BJ (cell line): ENCODE measurements at regions not wholly inside any gene's neighbourhood (a gene's known extent, or its start where the extent isn't known, plus 50 kb on each side); places are given as distances from the start of the nearest gene placed in this dataset.

Source experiments
- CTCF ChIA-PET: fragments of 350-600 bp; formaldehyde crosslinking; extraction: SDS; loops from one replicate; lab custom pipeline; 2021; ENCODE audit warnings: antibody characterized with exemption, inconsistent platforms; lab: Yijun Ruan, JAX
- POLR2A ChIA-PET: fragments of 300-600 bp; sonication (Branson Sonifier 250); formaldehyde crosslinking; extraction: SDS; loops from one replicate; lab custom pipeline; 2021; ENCODE audit warnings: antibody characterized with exemption; lab: Charles Lee
- DNase-seq: peaks from one replicate; pipeline ENCODE4 v3.0.0-alpha.2; 2011; ENCODE audit warnings: low read depth
- H3K27me3 ChIP-seq: 2 replicates; pipeline ENCODE4 v1.6.0; 2011; ENCODE audit warnings: low read length; ENCODE audit not compliant: control insufficient read depth, insufficient read depth
- H3K36me3 ChIP-seq: 2 replicates; pipeline ENCODE4 v1.5.1; 2011; ENCODE audit warnings: low read length; ENCODE audit not compliant: control insufficient read depth, insufficient read depth
- H3K4me3 ChIP-seq: 2 replicates; pipeline ENCODE4 v1.5.1; 2011; ENCODE audit warnings: low read depth, mild to moderate bottlenecking, control low read depth, low read length
- TF ChIP-seq, protein P1 (sequence below): IDR thresholded peaks from 2 replicates; pipeline ENCODE4 v1.5.1; 2011; ENCODE audit warnings: low read depth, mild to moderate bottlenecking, control low read depth, inconsistent platforms, low read length, moderate library complexity; ENCODE audit not compliant: insufficient read depth

DNA sequence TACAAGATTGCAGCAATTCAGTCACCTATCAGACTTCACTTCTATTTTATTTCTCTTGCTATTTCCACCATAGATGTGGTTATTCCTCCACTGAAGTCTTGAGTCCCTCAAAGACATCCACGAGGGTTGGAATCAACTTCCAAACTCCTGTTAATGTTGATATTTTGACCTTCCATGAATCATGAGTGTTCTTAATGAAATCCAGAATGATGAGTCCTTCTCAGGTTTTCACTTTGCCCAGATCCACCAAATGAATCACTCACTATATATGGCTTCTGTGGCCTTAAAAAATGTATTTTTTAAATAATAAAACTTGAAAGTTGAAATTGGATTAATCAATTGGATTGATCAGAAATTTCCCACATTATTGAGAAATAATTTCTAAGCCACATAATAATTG is 1821.0 kb downstream of the EFNA5 start:
- no peak overlapping the region for H3K4me3 ChIP-seq
- CTCF ChIA-PET: no interaction called here
- TF ChIP-seq, protein P1, sequence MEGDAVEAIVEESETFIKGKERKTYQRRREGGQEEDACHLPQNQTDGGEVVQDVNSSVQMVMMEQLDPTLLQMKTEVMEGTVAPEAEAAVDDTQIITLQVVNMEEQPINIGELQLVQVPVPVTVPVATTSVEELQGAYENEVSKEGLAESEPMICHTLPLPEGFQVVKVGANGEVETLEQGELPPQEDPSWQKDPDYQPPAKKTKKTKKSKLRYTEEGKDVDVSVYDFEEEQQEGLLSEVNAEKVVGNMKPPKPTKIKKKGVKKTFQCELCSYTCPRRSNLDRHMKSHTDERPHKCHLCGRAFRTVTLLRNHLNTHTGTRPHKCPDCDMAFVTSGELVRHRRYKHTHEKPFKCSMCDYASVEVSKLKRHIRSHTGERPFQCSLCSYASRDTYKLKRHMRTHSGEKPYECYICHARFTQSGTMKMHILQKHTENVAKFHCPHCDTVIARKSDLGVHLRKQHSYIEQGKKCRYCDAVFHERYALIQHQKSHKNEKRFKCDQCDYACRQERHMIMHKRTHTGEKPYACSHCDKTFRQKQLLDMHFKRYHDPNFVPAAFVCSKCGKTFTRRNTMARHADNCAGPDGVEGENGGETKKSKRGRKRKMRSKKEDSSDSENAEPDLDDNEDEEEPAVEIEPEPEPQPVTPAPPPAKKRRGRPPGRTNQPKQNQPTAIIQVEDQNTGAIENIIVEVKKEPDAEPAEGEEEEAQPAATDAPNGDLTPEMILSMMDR: no peak
- no peaks in the 10 kb centered on the region for H3K36me3 ChIP-seq
- POLR2A ChIA-PET: no interaction called here
- H3K27me3 ChIP-seq: no peaks in the 10 kb centered on the region
- no peak for DNase-seq

DNA sequence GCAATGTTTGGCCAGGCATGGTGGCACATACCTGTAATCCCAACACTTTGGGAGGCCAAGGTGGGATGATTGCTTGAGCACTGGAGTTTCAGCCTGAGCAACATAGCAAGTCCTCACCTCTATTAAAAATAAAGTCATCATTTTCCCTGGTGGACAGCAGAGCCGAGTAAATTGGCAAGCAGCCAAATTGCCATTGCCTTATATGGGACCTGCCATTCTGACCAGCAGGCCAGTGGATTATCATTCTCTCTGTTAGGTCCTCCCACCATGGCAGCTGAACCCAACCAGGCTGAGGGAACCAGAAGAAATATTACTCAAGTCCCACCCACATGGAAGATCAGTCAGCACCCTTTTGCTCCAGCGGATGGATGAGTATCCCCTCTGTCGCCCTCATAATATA is 1829.9 kb downstream of the EFNA5 start:
- Histone ChIP-seq H3K27me3 (no peaks in the 10 kb centered on the region), H3K36me3 (no peaks in the 10 kb centered on the region), H3K4me3 (no peak overlapping the region)
- POLR2A ChIA-PET: no interaction called here
- no peak for DNase-seq
- TF ChIP-seq, protein P1: no peak
- CTCF ChIA-PET: no interaction called here

DNA sequence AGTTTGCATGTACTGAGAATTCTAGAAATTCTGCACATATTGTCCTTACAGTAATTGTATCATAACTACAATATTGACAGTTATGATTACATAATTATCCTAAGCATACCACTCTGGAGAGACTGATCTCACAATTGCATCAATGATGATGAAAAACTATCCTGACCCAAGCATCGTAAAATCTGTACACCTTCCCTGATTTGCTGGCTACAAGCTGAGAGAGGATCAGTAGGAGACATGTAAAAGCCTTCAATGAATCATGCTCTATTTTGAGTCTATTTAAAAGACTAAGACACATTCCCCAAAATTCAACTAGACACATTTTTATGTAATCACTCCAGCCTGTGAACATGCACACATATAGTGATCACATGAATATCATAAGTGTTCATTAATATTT is 1833.8 kb downstream of the EFNA5 start:
- ChIA-PET POLR2A (no interaction called here), CTCF (no interaction called here)
- Histone ChIP-seq H3K36me3 (no peaks in the 10 kb centered on the region), H3K27me3 (no peaks in the 10 kb centered on the region), H3K4me3 (no peak overlapping the region)
- TF ChIP-seq, protein P1: no peak
- no peak for DNase-seq

DNA sequence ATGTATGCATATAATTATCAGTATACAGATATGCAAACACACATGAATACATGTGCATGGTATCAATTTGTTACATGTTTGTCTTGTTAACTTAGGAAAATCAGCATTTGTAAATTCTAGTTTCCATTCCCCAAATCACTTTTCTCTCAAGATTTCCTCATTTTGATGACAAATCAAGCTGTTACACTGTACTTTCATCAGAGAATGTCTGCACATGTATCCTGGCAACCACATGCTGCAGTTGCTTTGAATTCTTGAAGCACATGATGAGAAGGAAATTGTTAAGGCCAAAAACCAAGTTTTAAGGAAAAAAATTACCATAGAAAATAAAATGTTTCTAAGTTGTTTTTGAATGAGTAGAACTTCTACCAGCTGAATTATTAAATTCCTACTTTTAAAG is 1834.5 kb downstream of the EFNA5 start:
- no peak overlapping the region for H3K4me3 ChIP-seq
- H3K36me3 ChIP-seq: no peaks in the 10 kb centered on the region
- ChIA-PET CTCF (no interaction called here), POLR2A (no interaction called here)
- H3K27me3 ChIP-seq: no peaks in the 10 kb centered on the region
- DNase-seq: no peak
- TF ChIP-seq, protein P1: no peak

DNA sequence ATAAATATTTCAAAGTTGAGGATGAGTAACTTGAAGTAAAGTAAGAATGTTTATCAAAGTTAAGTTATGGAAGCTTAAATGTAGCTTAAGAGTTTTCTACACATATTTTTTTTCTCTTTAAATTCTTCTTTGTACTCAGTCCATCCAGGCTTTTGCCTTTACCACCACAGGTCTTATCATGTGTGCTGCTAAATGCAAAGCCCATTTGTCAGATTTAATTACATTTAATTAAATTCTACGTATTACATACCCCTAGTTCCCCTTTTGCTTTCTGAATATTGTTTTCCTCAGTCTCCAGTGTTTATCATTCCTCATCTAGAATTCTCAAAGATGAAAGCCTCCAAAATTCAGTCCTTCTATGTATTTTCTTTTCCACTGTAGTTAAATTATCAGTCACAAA is 1841.9 kb downstream of the EFNA5 start:
- Histone ChIP-seq H3K27me3 (no peaks in the 10 kb centered on the region), H3K4me3 (no peak overlapping the region), H3K36me3 (no peaks in the 10 kb centered on the region)
- POLR2A ChIA-PET: no interaction called here
- no peak for DNase-seq
- TF ChIP-seq, protein P1: no peak
- CTCF ChIA-PET: no interaction called here
